ENCODE measurements at regions not wholly inside any gene's neighbourhood (a gene's known extent, or its start where the extent isn't known, plus 50 kb on each side); places are given as distances from the start of the nearest gene placed in this dataset.
A peak's percentile ranks its signal among the peaks of the same experiment; 100 is the strongest.
"Not testable (repeated sequence)": the region's sequence is repeated elsewhere in the genome, so short reads cannot be mapped to it uniquely, and the experiment has no call there.

DNA sequence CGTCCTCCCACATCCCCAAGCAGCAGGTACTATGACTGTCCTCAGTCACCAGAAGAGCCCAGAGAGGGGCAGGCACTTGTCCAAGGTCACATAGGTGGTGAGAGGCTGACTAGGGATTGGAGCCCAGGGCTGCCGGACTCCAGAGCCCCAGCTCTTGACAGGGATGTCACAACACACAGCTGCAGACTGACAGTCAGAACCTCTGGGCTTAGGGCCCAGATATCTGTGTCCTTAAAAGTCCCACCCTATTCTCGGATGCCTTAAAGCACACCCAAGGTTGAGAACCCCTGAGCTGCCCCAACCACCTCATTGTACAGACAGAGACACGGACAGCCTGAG, 622.9 kb downstream of the MATN1 start:
- ATAC-seq (replicated peaks) (no peak), DNase-seq (no peak)
- Mint-ChIP-seq H3K36me3 (ENCODE audit: insufficient read depth) (no peaks in the 10 kb centered on the region), H3K4me3 (no peak overlapping the region), H3K4me1 (ENCODE audit: low read depth in 2 of 2) (no peaks in the 10 kb centered on the region), H3K27me3 (peaks cover 14 to 41% of the 10 kb centered on the region in 2 donors), H3K27ac (no peak overlapping the region), H3K9me3 (no peaks in the 10 kb centered on the region)

GRCh38 chr1:30099587-30100523, 623.5 kb downstream of the MATN1 start:
- H3K27ac Mint-ChIP-seq: no peak overlapping the region
- no peaks in the 10 kb centered on the region for H3K9me3 Mint-ChIP-seq
- H3K36me3 Mint-ChIP-seq (ENCODE audit: insufficient read depth): no peaks in the 10 kb centered on the region
- no peaks in the 10 kb centered on the region for H3K4me1 Mint-ChIP-seq (ENCODE audit: low read depth in 2 of 2)
- peaks cover 10 to 39% of the 10 kb centered on the region in 2 donors for H3K27me3 Mint-ChIP-seq
- ATAC-seq (replicated peaks): no peak
- no peak overlapping the region for H3K4me3 Mint-ChIP-seq
- DNase-seq: no peak

- DNase-seq; H3K4me1 Mint-ChIP-seq (ENCODE audit: low read depth in 2 of 2); H3K9me3 Mint-ChIP-seq; H3K36me3 Mint-ChIP-seq (ENCODE audit: insufficient read depth); ATAC-seq (replicated peaks); H3K4me3 Mint-ChIP-seq; H3K27ac Mint-ChIP-seq: not testable (repeated sequence)
- H3K27me3 Mint-ChIP-seq: peaks cover 0 to 21% of the 10 kb centered on the region in 2 donors
These were observed 625.5 kb downstream of the MATN1 start for GRCh38 chr1:30097851-30098250.

- Mint-ChIP-seq H3K27ac (no peak overlapping the region), H3K27me3 (peaks cover 0 to 8% of the 10 kb centered on the region in 2 donors), H3K4me3 (no peak overlapping the region), H3K9me3 (peaks cover 16 to 28% of the 10 kb centered on the region in 2 donors), H3K36me3 (ENCODE audit: insufficient read depth) (no peaks in the 10 kb centered on the region), H3K4me1 (ENCODE audit: low read depth in 2 of 2) (no peaks in the 10 kb centered on the region)
- DNase-seq (no peak), ATAC-seq (replicated peaks) (no peak)
These were observed 627.8 kb downstream of the MATN1 start for GRCh38 chr1:30095451-30096025.

DNA sequence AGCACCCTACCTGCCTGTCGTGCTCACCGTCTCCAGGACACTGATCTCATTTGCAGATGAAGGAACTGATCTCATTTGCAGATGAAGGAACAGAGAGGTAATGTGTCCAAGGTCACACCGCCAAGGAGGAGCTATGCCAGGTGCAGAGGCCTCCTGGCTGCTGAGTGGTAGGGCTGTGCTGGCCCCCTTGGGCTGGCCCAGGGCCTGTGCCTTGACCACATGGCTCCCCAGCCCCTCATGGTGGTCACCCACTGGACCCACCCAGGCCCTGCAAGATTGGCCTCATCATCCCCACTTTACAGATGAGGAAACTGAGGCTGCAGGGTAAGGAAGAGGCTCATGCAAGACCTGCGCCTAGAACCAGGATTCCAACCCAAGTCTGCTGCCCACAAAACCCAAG, 628.3 kb downstream of the MATN1 start:
- Mint-ChIP-seq H3K9me3 (peaks cover 16 to 28% of the 10 kb centered on the region in 2 donors), H3K27me3 (peaks cover 1 to 6% of the 10 kb centered on the region in 2 donors), H3K4me3 (no peak overlapping the region), H3K27ac (no peak overlapping the region), H3K36me3 (ENCODE audit: insufficient read depth) (no peaks in the 10 kb centered on the region), H3K4me1 (ENCODE audit: low read depth in 2 of 2) (no peaks in the 10 kb centered on the region)
- DNase-seq: no peak
- ATAC-seq (replicated peaks): no peak

- H3K27me3 Mint-ChIP-seq: peaks cover 27 to 30% of the 10 kb centered on the region in 2 donors
- no peak overlapping the region for H3K27ac Mint-ChIP-seq
- no peaks in the 10 kb centered on the region for H3K36me3 Mint-ChIP-seq (ENCODE audit: insufficient read depth)
- H3K4me1 Mint-ChIP-seq (ENCODE audit: low read depth in 2 of 2): no peaks in the 10 kb centered on the region
- no peak overlapping the region for H3K4me3 Mint-ChIP-seq
- no peak for DNase-seq
- H3K9me3 Mint-ChIP-seq: peaks cover 16 to 28% of the 10 kb centered on the region in 2 donors
- no peak for ATAC-seq (replicated peaks)
These were observed 631.1 kb downstream of the MATN1 start for GRCh38 chr1:30092051-30092858.

DNA sequence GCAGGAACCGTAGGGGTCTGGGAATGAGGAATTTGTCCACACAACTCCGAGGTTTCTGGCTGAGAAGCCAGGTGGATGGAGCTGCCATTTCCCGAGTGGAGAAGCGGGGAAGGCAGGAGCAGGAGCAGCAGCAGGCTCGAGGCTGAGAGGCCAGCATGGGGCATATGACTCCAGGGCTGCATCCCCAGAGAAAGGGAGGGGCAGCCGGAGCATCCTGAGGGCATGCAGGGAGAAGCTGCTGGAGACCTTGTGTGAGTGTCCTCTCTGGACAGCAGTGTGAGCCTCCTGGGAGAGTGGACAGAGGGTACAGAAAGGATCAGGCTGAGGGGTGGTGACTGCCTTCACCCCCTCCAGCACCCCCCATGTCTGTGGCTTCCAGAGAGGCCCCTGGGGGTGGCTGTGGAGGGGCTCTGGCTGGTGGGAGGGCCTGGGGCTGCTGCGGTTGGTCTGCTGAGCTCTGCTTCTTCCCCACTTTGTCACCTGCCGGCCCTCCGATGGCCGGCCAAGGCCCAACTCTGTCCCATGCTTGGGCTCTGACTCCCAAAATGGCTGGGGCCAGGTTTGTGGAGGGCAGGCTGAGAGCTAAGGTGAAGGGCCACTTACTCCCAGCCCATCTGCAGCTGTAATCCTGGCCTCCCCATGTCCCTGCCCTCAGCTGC, 633.1 kb downstream of the MATN1 start:
- Mint-ChIP-seq H3K27ac (no peak overlapping the region), H3K9me3 (peaks cover 16 to 28% of the 10 kb centered on the region in 2 donors), H3K27me3 (peaks cover 43 to 50% of the 10 kb centered on the region in 2 donors), H3K36me3 (ENCODE audit: insufficient read depth) (peaks cover under 1% of the 10 kb centered on the region), H3K4me3 (no peak overlapping the region), H3K4me1 (ENCODE audit: low read depth in 2 of 2) (peaks cover 0 to 2% of the 10 kb centered on the region in 2 donors)
- ATAC-seq (replicated peaks) (no peak), DNase-seq (no peak)

DNA sequence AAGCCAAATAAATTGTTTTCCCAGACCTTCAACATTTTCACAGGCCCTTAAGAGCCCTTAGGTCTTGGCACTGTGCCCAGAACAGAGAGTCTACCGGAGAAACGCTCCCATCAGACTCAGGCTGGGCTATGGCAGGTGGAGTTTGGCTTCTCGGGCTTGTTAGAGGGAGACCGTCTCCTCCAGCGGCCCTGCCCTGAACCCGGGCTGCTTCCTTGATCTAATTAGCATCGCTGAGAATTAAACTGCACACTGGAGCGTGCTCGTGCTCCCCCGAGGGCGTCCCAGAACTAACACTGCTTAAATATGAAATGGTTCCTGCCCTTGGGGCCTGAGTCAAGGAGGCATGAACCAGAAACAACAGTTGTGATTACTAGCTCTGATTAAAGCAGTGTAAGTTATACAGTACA, 634.4 kb downstream of the MATN1 start:
- no peak overlapping the region for H3K4me3 Mint-ChIP-seq
- H3K9me3 Mint-ChIP-seq: peaks cover 16 to 28% of the 10 kb centered on the region in 2 donors
- peaks cover 3% of the 10 kb centered on the region for H3K36me3 Mint-ChIP-seq (ENCODE audit: insufficient read depth)
- DNase-seq: no peak
- no peak for ATAC-seq (replicated peaks)
- no peak overlapping the region for H3K27ac Mint-ChIP-seq
- H3K4me1 Mint-ChIP-seq (ENCODE audit: low read depth in 2 of 2): peaks cover 0 to 2% of the 10 kb centered on the region in 2 donors
- H3K27me3 Mint-ChIP-seq: peaks cover 56 to 62% of the 10 kb centered on the region in 2 donors

DNA sequence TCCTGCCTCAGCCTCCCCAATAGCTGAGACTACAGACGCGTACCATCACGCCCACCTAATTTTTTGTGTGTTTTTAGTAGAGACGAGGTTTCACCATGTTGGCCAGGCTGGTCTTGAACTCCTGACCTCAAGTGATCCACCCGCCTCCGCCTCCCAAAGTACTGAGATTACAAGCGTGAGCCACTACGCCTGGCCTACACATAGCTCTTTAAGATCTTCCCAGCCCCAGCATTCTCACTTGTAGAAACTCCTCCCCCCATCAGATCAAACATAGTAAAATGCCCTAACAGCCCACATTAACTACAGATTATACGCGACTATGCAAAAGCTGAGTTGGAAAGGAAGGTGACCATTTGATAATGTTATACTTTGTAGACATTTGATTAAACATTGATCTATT, 634.8 kb downstream of the MATN1 start:
- ATAC-seq (replicated peaks) (no peak), DNase-seq (no peak)
- Mint-ChIP-seq H3K4me3 (no peak overlapping the region), H3K27me3 (peaks cover 60 to 67% of the 10 kb centered on the region in 2 donors), H3K36me3 (ENCODE audit: insufficient read depth) (peaks cover 3% of the 10 kb centered on the region), H3K9me3 (peaks cover 15 to 26% of the 10 kb centered on the region in 2 donors), H3K4me1 (ENCODE audit: low read depth in 2 of 2) (peaks cover 0 to 2% of the 10 kb centered on the region in 2 donors), H3K27ac (no peak overlapping the region)

GRCh38 chr1:30087465-30087864, 635.9 kb downstream of the MATN1 start:
- ATAC-seq (replicated peaks) (no peak), DNase-seq (no peak)
- Mint-ChIP-seq H3K4me1 (ENCODE audit: low read depth in 2 of 2) (peaks cover 0 to 2% of the 10 kb centered on the region in 2 donors), H3K9me3 (peaks cover 6 to 15% of the 10 kb centered on the region in 2 donors), H3K4me3 (no peak overlapping the region), H3K27me3 (peaks cover 71 to 78% of the 10 kb centered on the region in 2 donors), H3K36me3 (ENCODE audit: insufficient read depth) (peaks cover 3% of the 10 kb centered on the region), H3K27ac (no peak overlapping the region)

DNA sequence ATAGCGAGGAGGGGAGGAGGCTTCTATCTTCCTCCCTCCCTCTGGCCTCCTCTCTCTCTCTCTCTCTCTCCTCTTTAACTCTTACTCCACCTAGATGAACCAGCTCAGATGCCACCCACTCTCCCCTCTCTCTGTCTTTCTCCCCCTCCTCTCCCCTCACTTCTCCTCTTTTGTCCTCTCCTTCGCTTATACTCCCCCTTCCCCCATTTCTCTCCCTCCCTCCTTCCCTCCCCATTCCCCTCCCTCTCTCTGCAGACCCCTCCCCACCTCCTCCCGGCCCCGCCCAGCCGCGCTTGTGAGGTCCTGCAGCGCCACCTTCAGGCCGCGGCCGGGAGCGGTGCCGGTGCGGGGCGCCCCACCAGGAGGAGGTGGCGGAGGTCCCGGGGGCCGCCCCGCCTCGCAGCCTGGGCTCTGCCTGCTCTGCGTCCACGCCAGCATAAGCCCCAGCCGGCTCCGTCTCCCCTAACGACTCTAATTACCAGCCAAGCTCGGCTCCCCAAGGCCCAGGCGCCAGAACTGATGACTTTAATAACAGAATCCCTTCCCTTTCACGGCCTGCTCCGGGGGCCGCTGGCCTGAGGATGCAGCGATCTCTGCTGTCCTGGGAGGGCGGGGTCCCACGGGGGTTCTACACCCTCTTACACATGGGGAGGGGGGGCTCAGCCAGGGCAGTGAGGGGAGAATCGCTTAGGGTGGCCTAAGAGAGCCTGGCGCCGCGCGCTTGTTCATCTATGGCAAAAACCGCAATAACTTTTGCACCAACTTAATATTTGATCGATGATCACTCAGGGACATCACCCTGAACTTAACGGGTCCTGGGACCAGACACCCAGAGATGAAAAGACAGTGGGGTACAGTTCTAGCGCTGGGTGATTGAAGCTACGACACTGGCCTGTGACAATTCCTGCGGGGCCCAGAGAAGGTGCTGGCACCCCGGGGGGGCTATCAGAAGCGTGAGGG, 637.3 kb downstream of the MATN1 start:
- Mint-ChIP-seq H3K9me3 (peaks cover 0 to 2% of the 10 kb centered on the region in 2 donors), H3K36me3 (ENCODE audit: insufficient read depth) (peaks cover 3% of the 10 kb centered on the region), H3K4me3 (no peak overlapping the region), H3K4me1 (ENCODE audit: low read depth in 2 of 2) (peaks cover 0 to 4% of the 10 kb centered on the region in 2 donors), H3K27me3 (peaks cover 84 to 92% of the 10 kb centered on the region in 2 donors), H3K27ac (no peak overlapping the region)
- peak; percentile 42 for ATAC-seq (replicated peaks)
- DNase-seq: peak; percentile 8 to 39 (median 31)

GRCh38 chr1:30084909-30085571, 638.3 kb downstream of the MATN1 start:
- ATAC-seq (replicated peaks) (no peak), DNase-seq (no peak)
- Mint-ChIP-seq H3K27ac (no peak overlapping the region), H3K4me3 (no peak overlapping the region), H3K27me3 (peaks cover 86 to 91% of the 10 kb centered on the region in 2 donors), H3K4me1 (ENCODE audit: low read depth in 2 of 2) (peaks cover 0 to 4% of the 10 kb centered on the region in 2 donors), H3K9me3 (no peaks in the 10 kb centered on the region), H3K36me3 (ENCODE audit: insufficient read depth) (peaks cover 3% of the 10 kb centered on the region)
